ENCODE measurements at regions not wholly inside any gene's neighbourhood (a gene's known extent, or its start where the extent isn't known, plus 50 kb on each side); places are given as distances from the start of the nearest gene placed in this dataset.
A peak's percentile ranks its signal among the peaks of the same experiment; 100 is the strongest.

DNA sequence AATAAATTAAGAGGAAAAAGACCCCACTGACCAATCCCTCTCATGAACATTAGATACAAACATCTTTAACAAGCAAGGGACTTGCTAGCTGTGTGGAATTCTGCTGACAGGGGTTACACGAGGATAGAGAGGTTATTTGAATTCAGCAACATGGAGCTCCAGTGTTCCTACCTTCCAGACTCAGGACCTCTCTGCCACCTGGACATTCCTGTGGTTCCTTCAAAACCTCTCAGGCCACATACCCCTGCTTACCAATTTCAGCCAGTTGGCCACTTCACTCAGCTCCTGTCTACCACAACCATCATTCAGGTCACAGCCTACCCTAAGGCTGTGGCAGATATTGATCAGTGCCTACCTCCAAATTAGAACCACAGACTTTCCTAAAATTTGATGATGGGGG lies 147.5 kb downstream of the RRAGC start:
- Histone ChIP-seq H3K9me1 (ENCODE audit: control insufficient read depth, insufficient read depth, low read length) (no peaks in the 10 kb centered on the region), H4K20me1 (replicated peaks; ENCODE audit: control insufficient read depth, insufficient read depth, low read length) (no peaks in the 10 kb centered on the region), H3K4me2 (ENCODE audit: insufficient read depth, low read length) (no peak overlapping the region), H3K4me3 (no peak overlapping the region), H3K9ac (ENCODE audit: insufficient read depth in 1 of 2, low read depth in 2 of 2, low read length in 2 of 2) (no peak overlapping the region), H3K27me3 (ENCODE audit: control insufficient read depth in 2 of 2, insufficient read depth in 2 of 2, low read length in 2 of 2) (peaks cover 0 to 7% of the 10 kb centered on the region in 2 experiments; a peak in 2 of 5 replicates), H3K79me2 (ENCODE audit: control insufficient read depth, insufficient read depth, low read length) (no peaks in the 10 kb centered on the region), H3K4me1 (replicated peaks in 1 of 2; ENCODE audit: control insufficient read depth in 2 of 2, insufficient read depth in 2 of 2, low read length in 2 of 2) (peaks cover 0 to 6% of the 10 kb centered on the region in 2 experiments; a peak in 1 of 5 replicates), H3K9me3 (replicated peaks; ENCODE audit: control insufficient read depth, insufficient read depth, low read depth, low read length) (no peaks in the 10 kb centered on the region), H2AFZ (ENCODE audit: low read depth, low read length) (no peak overlapping the region), H3K36me3 (ENCODE audit: control insufficient read depth, insufficient read depth, low read length) (no peaks in the 10 kb centered on the region), H3K27ac (ENCODE audit: extremely low read depth, low read depth, low read length) (no peak overlapping the region)
- in situ Hi-C loops (cut with MboI), result no loop called here
- CTCF ChIA-PET (ENCODE audit: low intra/inter-chr PET ratio), result no interaction called here
- WGBS (ENCODE audit: insufficient coverage, low coverage, missing lambda C conversion rate), result 0% methylated on average over 1 of the region's 1 CpG
- BruUV-seq (replicated peaks), result no TSS peak
- intact Hi-C loops (cut with micrococcal nuclease), result no loop called here
- no peak for DNase-seq (ENCODE audit: extremely low read depth in 1 of 4, low spot score in 3 of 4)
- no peak for ATAC-seq
- POLR2A ChIA-PET, result no interaction called here
- peak; percentile 6 for FAIRE-seq
- TF ChIP-seq DACH1 (IDR thresholded peaks at IDR 0.05; ENCODE audit: partially characterized antibody) (no peak), ZNF274 (IDR thresholded peaks at IDR 0.05; ENCODE audit: borderline replicate concordance, low read depth, low read length) (no peak), ZNF780A (CRISPR knock-in tag; IDR thresholded peaks at IDR 0.05) (no peak)
- TF ChIP-seq, protein P1, sequence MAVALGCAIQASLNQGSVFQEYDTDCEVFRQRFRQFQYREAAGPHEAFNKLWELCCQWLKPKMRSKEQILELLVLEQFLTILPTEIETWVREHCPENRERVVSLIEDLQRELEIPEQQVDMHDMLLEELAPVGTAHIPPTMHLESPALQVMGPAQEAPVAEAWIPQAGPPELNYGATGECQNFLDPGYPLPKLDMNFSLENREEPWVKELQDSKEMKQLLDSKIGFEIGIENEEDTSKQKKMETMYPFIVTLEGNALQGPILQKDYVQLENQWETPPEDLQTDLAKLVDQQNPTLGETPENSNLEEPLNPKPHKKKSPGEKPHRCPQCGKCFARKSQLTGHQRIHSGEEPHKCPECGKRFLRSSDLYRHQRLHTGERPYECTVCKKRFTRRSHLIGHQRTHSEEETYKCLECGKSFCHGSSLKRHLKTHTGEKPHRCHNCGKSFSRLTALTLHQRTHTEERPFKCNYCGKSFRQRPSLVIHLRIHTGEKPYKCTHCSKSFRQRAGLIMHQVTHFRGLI (CRISPR knock-in tag; IDR thresholded peaks at IDR 0.05), result no peak
- TF ChIP-seq, protein P2, sequence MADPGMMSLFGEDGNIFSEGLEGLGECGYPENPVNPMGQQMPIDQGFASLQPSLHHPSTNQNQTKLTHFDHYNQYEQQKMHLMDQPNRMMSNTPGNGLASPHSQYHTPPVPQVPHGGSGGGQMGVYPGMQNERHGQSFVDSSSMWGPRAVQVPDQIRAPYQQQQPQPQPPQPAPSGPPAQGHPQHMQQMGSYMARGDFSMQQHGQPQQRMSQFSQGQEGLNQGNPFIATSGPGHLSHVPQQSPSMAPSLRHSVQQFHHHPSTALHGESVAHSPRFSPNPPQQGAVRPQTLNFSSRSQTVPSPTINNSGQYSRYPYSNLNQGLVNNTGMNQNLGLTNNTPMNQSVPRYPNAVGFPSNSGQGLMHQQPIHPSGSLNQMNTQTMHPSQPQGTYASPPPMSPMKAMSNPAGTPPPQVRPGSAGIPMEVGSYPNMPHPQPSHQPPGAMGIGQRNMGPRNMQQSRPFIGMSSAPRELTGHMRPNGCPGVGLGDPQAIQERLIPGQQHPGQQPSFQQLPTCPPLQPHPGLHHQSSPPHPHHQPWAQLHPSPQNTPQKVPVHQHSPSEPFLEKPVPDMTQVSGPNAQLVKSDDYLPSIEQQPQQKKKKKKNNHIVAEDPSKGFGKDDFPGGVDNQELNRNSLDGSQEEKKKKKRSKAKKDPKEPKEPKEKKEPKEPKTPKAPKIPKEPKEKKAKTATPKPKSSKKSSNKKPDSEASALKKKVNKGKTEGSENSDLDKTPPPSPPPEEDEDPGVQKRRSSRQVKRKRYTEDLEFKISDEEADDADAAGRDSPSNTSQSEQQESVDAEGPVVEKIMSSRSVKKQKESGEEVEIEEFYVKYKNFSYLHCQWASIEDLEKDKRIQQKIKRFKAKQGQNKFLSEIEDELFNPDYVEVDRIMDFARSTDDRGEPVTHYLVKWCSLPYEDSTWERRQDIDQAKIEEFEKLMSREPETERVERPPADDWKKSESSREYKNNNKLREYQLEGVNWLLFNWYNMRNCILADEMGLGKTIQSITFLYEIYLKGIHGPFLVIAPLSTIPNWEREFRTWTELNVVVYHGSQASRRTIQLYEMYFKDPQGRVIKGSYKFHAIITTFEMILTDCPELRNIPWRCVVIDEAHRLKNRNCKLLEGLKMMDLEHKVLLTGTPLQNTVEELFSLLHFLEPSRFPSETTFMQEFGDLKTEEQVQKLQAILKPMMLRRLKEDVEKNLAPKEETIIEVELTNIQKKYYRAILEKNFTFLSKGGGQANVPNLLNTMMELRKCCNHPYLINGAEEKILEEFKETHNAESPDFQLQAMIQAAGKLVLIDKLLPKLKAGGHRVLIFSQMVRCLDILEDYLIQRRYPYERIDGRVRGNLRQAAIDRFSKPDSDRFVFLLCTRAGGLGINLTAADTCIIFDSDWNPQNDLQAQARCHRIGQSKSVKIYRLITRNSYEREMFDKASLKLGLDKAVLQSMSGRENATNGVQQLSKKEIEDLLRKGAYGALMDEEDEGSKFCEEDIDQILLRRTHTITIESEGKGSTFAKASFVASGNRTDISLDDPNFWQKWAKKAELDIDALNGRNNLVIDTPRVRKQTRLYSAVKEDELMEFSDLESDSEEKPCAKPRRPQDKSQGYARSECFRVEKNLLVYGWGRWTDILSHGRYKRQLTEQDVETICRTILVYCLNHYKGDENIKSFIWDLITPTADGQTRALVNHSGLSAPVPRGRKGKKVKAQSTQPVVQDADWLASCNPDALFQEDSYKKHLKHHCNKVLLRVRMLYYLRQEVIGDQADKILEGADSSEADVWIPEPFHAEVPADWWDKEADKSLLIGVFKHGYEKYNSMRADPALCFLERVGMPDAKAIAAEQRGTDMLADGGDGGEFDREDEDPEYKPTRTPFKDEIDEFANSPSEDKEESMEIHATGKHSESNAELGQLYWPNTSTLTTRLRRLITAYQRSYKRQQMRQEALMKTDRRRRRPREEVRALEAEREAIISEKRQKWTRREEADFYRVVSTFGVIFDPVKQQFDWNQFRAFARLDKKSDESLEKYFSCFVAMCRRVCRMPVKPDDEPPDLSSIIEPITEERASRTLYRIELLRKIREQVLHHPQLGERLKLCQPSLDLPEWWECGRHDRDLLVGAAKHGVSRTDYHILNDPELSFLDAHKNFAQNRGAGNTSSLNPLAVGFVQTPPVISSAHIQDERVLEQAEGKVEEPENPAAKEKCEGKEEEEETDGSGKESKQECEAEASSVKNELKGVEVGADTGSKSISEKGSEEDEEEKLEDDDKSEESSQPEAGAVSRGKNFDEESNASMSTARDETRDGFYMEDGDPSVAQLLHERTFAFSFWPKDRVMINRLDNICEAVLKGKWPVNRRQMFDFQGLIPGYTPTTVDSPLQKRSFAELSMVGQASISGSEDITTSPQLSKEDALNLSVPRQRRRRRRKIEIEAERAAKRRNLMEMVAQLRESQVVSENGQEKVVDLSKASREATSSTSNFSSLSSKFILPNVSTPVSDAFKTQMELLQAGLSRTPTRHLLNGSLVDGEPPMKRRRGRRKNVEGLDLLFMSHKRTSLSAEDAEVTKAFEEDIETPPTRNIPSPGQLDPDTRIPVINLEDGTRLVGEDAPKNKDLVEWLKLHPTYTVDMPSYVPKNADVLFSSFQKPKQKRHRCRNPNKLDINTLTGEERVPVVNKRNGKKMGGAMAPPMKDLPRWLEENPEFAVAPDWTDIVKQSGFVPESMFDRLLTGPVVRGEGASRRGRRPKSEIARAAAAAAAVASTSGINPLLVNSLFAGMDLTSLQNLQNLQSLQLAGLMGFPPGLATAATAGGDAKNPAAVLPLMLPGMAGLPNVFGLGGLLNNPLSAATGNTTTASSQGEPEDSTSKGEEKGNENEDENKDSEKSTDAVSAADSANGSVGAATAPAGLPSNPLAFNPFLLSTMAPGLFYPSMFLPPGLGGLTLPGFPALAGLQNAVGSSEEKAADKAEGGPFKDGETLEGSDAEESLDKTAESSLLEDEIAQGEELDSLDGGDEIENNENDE (IDR thresholded peaks at IDR 0.05; ENCODE audit: low read depth, low read length), result no peak

Data from K562 (cell line).